HCT116 (cell line): ENCODE measurements at regions not wholly inside any gene's neighbourhood (a gene's known extent, or its start where the extent isn't known, plus 50 kb on each side); places are given as distances from the start of the nearest gene placed in this dataset.

Experiments used
- ATAC-seq: fragments of 200-7000 bp; cut with Tn5 transposase; 2 replicates; pipeline ENCODE4 v1.9.1; 2020; ENCODE audit warnings: mild to moderate bottlenecking, moderate library complexity
- BruUV-seq: library from RNA; stranded (reverse); fragments of 400-500 nt; replicated peaks from 2 replicates; lab custom pipeline; 2021; lab: Mats Ljungman, UMichigan
- CTCF ChIA-PET: fragments of 300-600 bp; sonication (Branson Sonifier 250); formaldehyde crosslinking; loops from one replicate; lab custom pipeline; 2021; ENCODE audit warnings: antibody characterized with exemption; lab: Charles Lee
- POLR2A ChIA-PET: fragments of 300-600, 350-600 bp; sonication (Branson Sonifier 250); formaldehyde crosslinking; loops from one replicate; lab custom pipeline; 2021; ENCODE audit warnings: antibody characterized with exemption; lab: Charles Lee
- RAD21 ChIA-PET, 2 experiments: fragments of 300-600 bp; sonication (Branson Sonifier 250); formaldehyde crosslinking; loops; one replicate each; lab custom pipeline; 2023; ENCODE audit warnings: low total read pairs in 2 of 2; ENCODE audit not compliant: uncharacterized antibody in 2 of 2, unreplicated experiment in 2 of 2, low non-redundant PET in 1 of 2; lab: Charles Lee
- DNase-seq: peaks from one replicate; pipeline ENCODE4 v3.0.0-alpha.2; 2010; ENCODE audit warnings: low read depth, low spot score
- H2AFZ ChIP-seq: fragments of 200-600 bp; shearing (Covaris generic), sonication (generic); 2 replicates; pipeline ENCODE4 v1.6.1; 2017; ENCODE audit warnings: low read depth, mixed run types, mixed read lengths, antibody characterized with exemption, low read length; ENCODE audit not compliant: poor library complexity, severe bottlenecking
- H3K27ac ChIP-seq: 2 replicates; pipeline ENCODE4 v1.5.1; 2012; ENCODE audit warnings: low read depth, low read length
- H3K27me3 ChIP-seq: fragments of 200-600 bp; sonication (generic); 2 replicates; pipeline ENCODE4 v1.6.1; 2016; ENCODE audit warnings: mixed run types, low read length, mixed read lengths; ENCODE audit not compliant: insufficient read depth
- H3K36me3 ChIP-seq, 2 experiments: fragments of 200-500 bp in 1 of 2; fragments of 200-600 bp in 1 of 2; sonication (Bioruptor generic) in 1 of 2; sonication (generic) in 1 of 2; 2 replicates each; pipeline versions ENCODE4 v1.5.1 to v1.6.1; 2014 to 2016; ENCODE audit warnings: low read length in 2 of 2, inconsistent platforms in 1 of 2, mixed read lengths in 1 of 2, mixed run types in 1 of 2; ENCODE audit not compliant: insufficient read depth in 2 of 2, control insufficient read depth in 1 of 2
- H3K4me1 ChIP-seq, 2 experiments: fragments of 200-600 bp in 1 of 2; sonication (generic) in 1 of 2; 2 replicates each; pipeline versions ENCODE4 v1.5.1 to v1.6.1; 2012 to 2017; ENCODE audit warnings: low read length in 2 of 2, inconsistent platforms in 1 of 2, mild to moderate bottlenecking in 1 of 2, mixed read lengths in 1 of 2, mixed run types in 1 of 2, moderate library complexity in 1 of 2; ENCODE audit not compliant: insufficient read depth in 2 of 2, control insufficient read depth in 1 of 2
- H3K4me2 ChIP-seq: fragments of 200-600 bp; sonication (generic); 2 replicates; pipeline ENCODE4 v1.6.1; 2017; ENCODE audit warnings: mixed run types, low read length, mixed read lengths
- H3K4me3 ChIP-seq, 2 experiments: fragments of 200-600 bp in 1 of 2; sonication (generic) in 1 of 2; replicated peaks in 1 of 2; 2 replicates each; pipeline ENCODE4 v1.5.1; 2011 to 2016; ENCODE audit warnings: low read length in 2 of 2, control low read depth in 1 of 2, low read depth in 1 of 2, mild to moderate bottlenecking in 1 of 2, mixed read lengths in 1 of 2, mixed run types in 1 of 2
- H3K79me2 ChIP-seq: fragments of 200-600 bp; sonication (generic); 2 replicates; pipeline ENCODE4 v1.6.1; 2017; ENCODE audit warnings: mild to moderate bottlenecking, mixed run types, low read length, moderate library complexity, mixed read lengths; ENCODE audit not compliant: insufficient read depth
- H3K9ac ChIP-seq: fragments of 200-600 bp; sonication (generic); 2 replicates; pipeline ENCODE4 v1.6.1; 2016; ENCODE audit warnings: low read length, mixed read lengths
- H3K9me2 ChIP-seq: fragments of 200-600 bp; sonication (generic), shearing (Covaris generic); 2 replicates; pipeline ENCODE4 v1.6.1; 2017; ENCODE audit warnings: mixed run types, mild to moderate bottlenecking, moderate library complexity; ENCODE audit not compliant: insufficient read depth
- H3K9me3 ChIP-seq, 2 experiments: fragments of 200-500 bp in 1 of 2; fragments of 200-600 bp in 1 of 2; sonication (Bioruptor generic) in 1 of 2; sonication (generic) in 1 of 2; 2 replicates each; pipeline ENCODE4 v1.6.1; 2014 to 2017; ENCODE audit warnings: low read length in 2 of 2, mixed read lengths in 2 of 2, inconsistent platforms in 1 of 2, low read depth in 1 of 2, mild to moderate bottlenecking in 1 of 2, mixed run types in 1 of 2, moderate library complexity in 1 of 2; ENCODE audit not compliant: control insufficient read depth in 1 of 2, insufficient read depth in 1 of 2
- H4K20me1 ChIP-seq: fragments of 200-600 bp; sonication (generic), shearing (Covaris generic); 2 replicates; pipeline ENCODE4 v1.6.1; 2017; ENCODE audit warnings: mixed run types, mild to moderate bottlenecking, moderate library complexity; ENCODE audit not compliant: insufficient read depth
- ATF3 ChIP-seq: IDR thresholded peaks from 2 replicates; pipeline ENCODE4 v1.6.1; 2012
- CBX3 ChIP-seq: IDR thresholded peaks from 2 replicates; pipeline ENCODE4 v1.6.1; 2012; ENCODE audit warnings: low read depth
- CEBPB ChIP-seq: IDR thresholded peaks from 2 replicates; pipeline ENCODE4 v1.6.1; 2012; ENCODE audit warnings: low read depth
- CTCF ChIP-seq, 3 experiments: fragments of 200-600 bp in 1 of 3; sonication (generic) in 1 of 3; IDR thresholded peaks in 2 of 3; conservative IDR thresholded peaks in 1 of 3; 2 replicates each; pipeline ENCODE4 v1.5.1; 2012 to 2017; ENCODE audit warnings: low read depth in 2 of 3, low read length in 2 of 3, antibody characterized with exemption in 1 of 3, borderline replicate concordance in 1 of 3, control low read depth in 1 of 3, mild to moderate bottlenecking in 1 of 3, mixed read lengths in 1 of 3, mixed run types in 1 of 3, moderate library complexity in 1 of 3; ENCODE audit not compliant: insufficient read depth in 1 of 3
- EGR1 ChIP-seq: IDR thresholded peaks from 2 replicates; pipeline ENCODE4 v1.6.1; 2012; ENCODE audit warnings: low read depth
- FOSL1 ChIP-seq: IDR thresholded peaks from 2 replicates; pipeline ENCODE4 v1.6.1; 2012; ENCODE audit warnings: low read depth
- JUND ChIP-seq: IDR thresholded peaks from 2 replicates; pipeline ENCODE4 v1.6.1; 2012
- POLR2A ChIP-seq: IDR thresholded peaks from 2 replicates; pipeline ENCODE4 v1.7.0; 2011; ENCODE audit warnings: borderline replicate concordance; ENCODE audit not compliant: insufficient read depth, insufficient read length; ENCODE audit errors: extremely low read depth
- POLR2AphosphoS5 ChIP-seq: IDR thresholded peaks from 2 replicates; pipeline ENCODE4 v1.6.1; 2011; ENCODE audit warnings: mild to moderate bottlenecking, low read depth, low read length, moderate library complexity
- RAD21 ChIP-seq: IDR thresholded peaks from 2 replicates; pipeline ENCODE4 v1.6.1; 2012; ENCODE audit warnings: low read depth, mild to moderate bottlenecking
- SIN3A ChIP-seq: IDR thresholded peaks from 2 replicates; pipeline ENCODE4 v1.6.1; 2012; ENCODE audit warnings: low read depth
- SP1 ChIP-seq: IDR thresholded peaks from 2 replicates; pipeline ENCODE4 v1.6.1; 2012; ENCODE audit warnings: low read depth
- SRF ChIP-seq: IDR thresholded peaks from 2 replicates; pipeline ENCODE4 v1.6.1; 2012; ENCODE audit warnings: low read depth
- TCF7L2 ChIP-seq: IDR thresholded peaks from 2 replicates; pipeline ENCODE4 v1.7.0; 2011; ENCODE audit warnings: borderline replicate concordance, inconsistent platforms; ENCODE audit not compliant: insufficient read depth, insufficient read length; ENCODE audit errors: extremely low read depth
- YY1 ChIP-seq: IDR thresholded peaks from 2 replicates; pipeline ENCODE4 v1.6.1; 2011; ENCODE audit warnings: low read length, low read depth, moderate library complexity, mild to moderate bottlenecking; ENCODE audit not compliant: insufficient replicate concordance; ENCODE audit errors: extremely low read depth
- ZNF274 ChIP-seq: fragments of 200-500 bp; sonication (Bioruptor generic); IDR thresholded peaks from 2 replicates; pipeline ENCODE4 v1.6.1; 2014; ENCODE audit warnings: mild to moderate bottlenecking, low read depth, low read length, inconsistent platforms
- intact Hi-C: fragments of 100-400 bp; cut with micrococcal nuclease; formaldehyde crosslinking; loops from 2 replicates; pipeline ENCODE4 v1.10.0; 2022
- TF ChIP-seq, protein P1 (sequence below): IDR thresholded peaks from 2 replicates; pipeline ENCODE4 v1.6.1; 2012; ENCODE audit warnings: low read depth

DNA sequence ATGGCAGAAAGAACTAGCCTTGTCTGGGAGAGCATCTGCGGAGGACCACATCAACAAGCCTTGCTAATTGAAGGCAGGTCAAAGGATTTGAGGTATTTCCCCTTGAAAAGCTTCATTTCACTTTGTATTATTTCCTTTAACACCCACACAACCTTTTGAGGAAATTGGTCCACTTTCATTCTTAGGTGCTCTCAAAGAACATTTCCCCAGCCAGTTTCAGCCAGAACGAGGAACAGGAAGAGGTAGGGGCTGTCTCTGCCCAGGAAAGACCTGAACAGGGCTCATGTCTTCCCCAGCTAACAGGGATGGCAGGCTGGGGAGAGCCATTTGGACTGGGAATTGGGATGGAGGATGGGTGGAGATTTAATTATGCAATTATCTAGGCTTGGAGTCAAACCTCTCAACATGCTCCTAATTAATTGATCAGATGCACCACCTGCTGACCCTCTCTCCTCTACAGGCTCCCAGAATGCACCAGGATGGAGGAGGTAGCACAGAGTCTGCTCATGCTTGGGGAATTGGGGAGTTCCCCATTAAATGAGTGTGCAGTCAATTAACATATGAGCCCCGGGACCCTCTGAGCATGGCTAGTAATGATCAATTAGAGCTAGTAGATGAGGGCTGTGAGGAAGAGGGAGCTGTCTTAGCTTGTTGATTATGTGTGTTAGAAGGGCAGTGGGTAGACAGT, 84.6 kb downstream of the GP2 start:
- DNase-seq (no peak), ATAC-seq (no peak)
- H3K9me2 ChIP-seq, result no peaks in the 10 kb centered on the region
- BruUV-seq, result no TSS peak
- no peaks in the 10 kb centered on the region for H3K36me3 ChIP-seq
- peaks cover 24% of the 10 kb centered on the region for H3K27me3 ChIP-seq
- intact Hi-C loops, result no loop called here
- TF ChIP-seq YY1, result no peak
- no peak for TF ChIP-seq CBX3
- TF ChIP-seq CTCF (IDR thresholded peaks at IDR 0.05 in 2 of 3, conservative IDR thresholded peaks at IDR 0.05 in 1 of 3; ENCODE audit: borderline replicate concordance in 1 of 3, insufficient read depth in 1 of 3, low read depth in 2 of 3, low read length in 2 of 3), result no peak
- no peak for TF ChIP-seq ATF3
- no peak for TF ChIP-seq POLR2A
- no peak for TF ChIP-seq POLR2AphosphoS5
- no peak for TF ChIP-seq SRF
- TF ChIP-seq, protein P1, sequence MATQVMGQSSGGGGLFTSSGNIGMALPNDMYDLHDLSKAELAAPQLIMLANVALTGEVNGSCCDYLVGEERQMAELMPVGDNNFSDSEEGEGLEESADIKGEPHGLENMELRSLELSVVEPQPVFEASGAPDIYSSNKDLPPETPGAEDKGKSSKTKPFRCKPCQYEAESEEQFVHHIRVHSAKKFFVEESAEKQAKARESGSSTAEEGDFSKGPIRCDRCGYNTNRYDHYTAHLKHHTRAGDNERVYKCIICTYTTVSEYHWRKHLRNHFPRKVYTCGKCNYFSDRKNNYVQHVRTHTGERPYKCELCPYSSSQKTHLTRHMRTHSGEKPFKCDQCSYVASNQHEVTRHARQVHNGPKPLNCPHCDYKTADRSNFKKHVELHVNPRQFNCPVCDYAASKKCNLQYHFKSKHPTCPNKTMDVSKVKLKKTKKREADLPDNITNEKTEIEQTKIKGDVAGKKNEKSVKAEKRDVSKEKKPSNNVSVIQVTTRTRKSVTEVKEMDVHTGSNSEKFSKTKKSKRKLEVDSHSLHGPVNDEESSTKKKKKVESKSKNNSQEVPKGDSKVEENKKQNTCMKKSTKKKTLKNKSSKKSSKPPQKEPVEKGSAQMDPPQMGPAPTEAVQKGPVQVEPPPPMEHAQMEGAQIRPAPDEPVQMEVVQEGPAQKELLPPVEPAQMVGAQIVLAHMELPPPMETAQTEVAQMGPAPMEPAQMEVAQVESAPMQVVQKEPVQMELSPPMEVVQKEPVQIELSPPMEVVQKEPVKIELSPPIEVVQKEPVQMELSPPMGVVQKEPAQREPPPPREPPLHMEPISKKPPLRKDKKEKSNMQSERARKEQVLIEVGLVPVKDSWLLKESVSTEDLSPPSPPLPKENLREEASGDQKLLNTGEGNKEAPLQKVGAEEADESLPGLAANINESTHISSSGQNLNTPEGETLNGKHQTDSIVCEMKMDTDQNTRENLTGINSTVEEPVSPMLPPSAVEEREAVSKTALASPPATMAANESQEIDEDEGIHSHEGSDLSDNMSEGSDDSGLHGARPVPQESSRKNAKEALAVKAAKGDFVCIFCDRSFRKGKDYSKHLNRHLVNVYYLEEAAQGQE, result no peak
- TF ChIP-seq SIN3A, result no peak
- TF ChIP-seq ZNF274, result no peak
- no peak for TF ChIP-seq JUND
- no peak for TF ChIP-seq RAD21
- no peak for TF ChIP-seq CEBPB
- no peak for TF ChIP-seq EGR1
- no peak for TF ChIP-seq TCF7L2
- TF ChIP-seq SP1, result no peak
- TF ChIP-seq FOSL1, result no peak
- POLR2A ChIA-PET, result no interaction called here
- H3K4me3 ChIP-seq, result no peak overlapping the region
- no peaks in the 10 kb centered on the region for H4K20me1 ChIP-seq
- RAD21 ChIA-PET, result no interaction called here
- H3K79me2 ChIP-seq, result no peaks in the 10 kb centered on the region
- CTCF ChIA-PET, result interaction anchor here (1.6 kb wide), 1 partner anchor 335 kb away, joined by 3 read pairs; no protein-coding TSS in a partner anchor
- no peak overlapping the region for H2AFZ ChIP-seq
- H3K4me2 ChIP-seq, result no peak overlapping the region
- no peaks in the 10 kb centered on the region for H3K4me1 ChIP-seq
- H3K9me3 ChIP-seq, result no peaks in the 10 kb centered on the region
- H3K9ac ChIP-seq, result no peak overlapping the region
- H3K27ac ChIP-seq, result no peak overlapping the region
